GM12878 (cell line): ENCODE measurements at regions not wholly inside any gene's neighbourhood (a gene's known extent, or its start where the extent isn't known, plus 50 kb on each side); places are given as distances from the start of the nearest gene placed in this dataset.

Experiments
- ATAC-seq: fragments of 200-7000 bp; cut with Tn5 transposase; 3 replicates; pipeline ENCODE4 v1.9.1; 2020; ENCODE audit warnings: mild to moderate bottlenecking, moderate library complexity
- BruUV-seq: library from RNA; stranded (reverse); fragments of 400-500 nt; replicated peaks from 2 replicates; lab custom pipeline; 2021; lab: Mats Ljungman, UMichigan
- CTCF ChIA-PET: fragments of 300-600 bp; sonication (Branson Sonifier 250); formaldehyde crosslinking; extraction: SDS; loops from one replicate; lab custom pipeline; 2021; ENCODE audit warnings: inconsistent platforms; lab: Yijun Ruan, JAX
- POLR2A ChIA-PET: fragments of 350-600 bp; formaldehyde crosslinking; extraction: SDS; loops from one replicate; lab custom pipeline; 2021; ENCODE audit warnings: inconsistent platforms; lab: Charles Lee
- RAD21 ChIA-PET: fragments of 300-600 bp; sonication (Branson Sonifier 250); formaldehyde crosslinking; loops from one replicate; lab custom pipeline; 2023; ENCODE audit warnings: antibody characterized with exemption; ENCODE audit not compliant: unreplicated experiment; lab: Charles Lee
- SMC1A ChIA-PET: fragments of 300-600 bp; sonication (Branson Sonifier 250); formaldehyde crosslinking; loops from one replicate; lab custom pipeline; 2023; ENCODE audit not compliant: unreplicated experiment, uncharacterized antibody; lab: Charles Lee
- DNase-seq: peaks from one replicate; pipeline ENCODE4 v3.0.0-alpha.2; 2011; ENCODE audit warnings: low read depth, low spot score
- FAIRE-seq: peaks from 3 replicates; lab custom pipeline; 2011; peaks lifted over from hg19 to GRCh38; lab: Jason Lieb, UNC
- H2AFZ ChIP-seq: 2 replicates; pipeline ENCODE4 v1.6.0; 2011; ENCODE audit warnings: low read depth, low read length, control low read depth; ENCODE audit not compliant: control insufficient read depth
- H3K27ac ChIP-seq: 2 replicates; pipeline ENCODE4 v1.5.1; 2011; ENCODE audit warnings: control low read depth; ENCODE audit not compliant: control insufficient read depth, insufficient read depth
- H3K27me3 ChIP-seq, 2 experiments: replicated peaks in 1 of 2; 2 replicates each; pipeline versions ENCODE4 v1.6.0 to v1.6.1; 2011; ENCODE audit warnings: low read length in 1 of 2; ENCODE audit not compliant: control insufficient read depth in 2 of 2, insufficient read depth in 2 of 2
- H3K36me3 ChIP-seq, 2 experiments: 2 replicates each; pipeline ENCODE4 v1.5.1; 2011; ENCODE audit warnings: low read length in 1 of 2; ENCODE audit not compliant: control insufficient read depth in 2 of 2, insufficient read depth in 2 of 2
- H3K4me1 ChIP-seq: 2 replicates; pipeline ENCODE4 v1.6.1; 2011; ENCODE audit warnings: mild to moderate bottlenecking, low read length, moderate library complexity, mixed read lengths; ENCODE audit not compliant: control insufficient read depth, insufficient read depth
- H3K4me2 ChIP-seq: 2 replicates; pipeline ENCODE4 v1.6.0; 2011; ENCODE audit warnings: control low read depth; ENCODE audit not compliant: control insufficient read depth, insufficient read depth
- H3K4me3 ChIP-seq: fragments of 200-600 bp; sonication (generic); 2 replicates; pipeline ENCODE4 v1.5.1; 2016
- H3K79me2 ChIP-seq: 2 replicates; pipeline ENCODE4 v1.6.0; 2011; ENCODE audit warnings: low read length; ENCODE audit not compliant: control insufficient read depth, insufficient read depth
- H3K9ac ChIP-seq: 2 replicates; pipeline ENCODE4 v1.8.0; 2011; ENCODE audit warnings: low read length, control low read depth, mixed read lengths; ENCODE audit not compliant: control insufficient read depth, insufficient read depth
- H3K9me3 ChIP-seq: replicated peaks from 3 replicates; pipeline ENCODE4 v1.5.1; 2011; ENCODE audit warnings: mild to moderate bottlenecking, low read length; ENCODE audit not compliant: control insufficient read depth, insufficient read depth
- H4K20me1 ChIP-seq: 2 replicates; pipeline ENCODE4 v1.6.0; 2011; ENCODE audit not compliant: control insufficient read depth, insufficient read depth
- CHD2 ChIP-seq: IDR thresholded peaks from 2 replicates; pipeline ENCODE4 v1.6.1; 2011; ENCODE audit warnings: low read depth, low read length, improper control_type of control experiment, borderline replicate concordance
- JUND ChIP-seq: IDR thresholded peaks from 2 replicates; pipeline ENCODE4 v1.6.1; 2012; ENCODE audit warnings: low read depth, mild to moderate bottlenecking, low read length, improper control_type of control experiment, moderate library complexity
- NFYA ChIP-seq: IDR thresholded peaks from 2 replicates; pipeline ENCODE4 v1.6.1; 2011; ENCODE audit warnings: low read depth, mild to moderate bottlenecking, low read length, improper control_type of control experiment, borderline replicate concordance
- RFX5 ChIP-seq: IDR thresholded peaks from 2 replicates; pipeline ENCODE4 v1.6.1; 2011; ENCODE audit warnings: low read depth, low read length, improper control_type of control experiment
- YY1 ChIP-seq: IDR thresholded peaks from 2 replicates; pipeline ENCODE4 v1.6.1; 2011; ENCODE audit warnings: low read depth, mild to moderate bottlenecking, low read length
- ZNF274 ChIP-seq: IDR thresholded peaks from one replicate; pipeline ENCODE4 v1.8.0; 2011; ENCODE audit not compliant: insufficient read length, insufficient read depth
- WGBS: methylation state at CpG from one replicate; pipeline ENCODE4 v1.1.6; 2016; ENCODE audit warnings: low lambda C conversion rate; ENCODE audit not compliant: insufficient replicate concordance, insufficient coverage; ENCODE audit errors: missing lambda C conversion rate; 5-methylcytosine and 5-hydroxymethylcytosine counted together
- in situ Hi-C: fragments of 300-500 bp; cut with MboI; formaldehyde crosslinking; loops from 9 replicates; pipeline ENCODE4 v1.14.3; 2018; ENCODE audit warnings: mixed read lengths
- intact Hi-C: fragments of 100-400 bp; cut with micrococcal nuclease; formaldehyde crosslinking; loops from one replicate; pipeline ENCODE4 v1.14.2; 2022; ENCODE audit not compliant: unreplicated experiment
- TF ChIP-seq, protein P1 (sequence below): fragments of 450-650 bp; IDR thresholded peaks from 2 replicates; pipeline ENCODE4 v1.6.1; 2018; ENCODE audit warnings: borderline replicate concordance, mild to moderate bottlenecking; ENCODE audit not compliant: partially characterized antibody
- TF ChIP-seq, protein P2 (sequence below): IDR thresholded peaks from 2 replicates; pipeline ENCODE4 v1.6.1; 2011; ENCODE audit warnings: mild to moderate bottlenecking, low read depth, low read length, moderate library complexity; ENCODE audit not compliant: insufficient replicate concordance
- TF ChIP-seq, protein P3 (sequence below): IDR thresholded peaks from 2 replicates; pipeline ENCODE4 v1.6.1; 2011; ENCODE audit warnings: low read depth, low read length, improper control_type of control experiment, borderline replicate concordance
- TF ChIP-seq, protein P4 (sequence below): IDR thresholded peaks from 2 replicates; pipeline ENCODE4 v1.6.1; 2012; ENCODE audit warnings: low read depth, low read length, improper control_type of control experiment
- TF ChIP-seq, protein P5 (sequence below): IDR thresholded peaks from 2 replicates; pipeline ENCODE4 v1.6.1; 2012; ENCODE audit warnings: low read depth, low read length, improper control_type of control experiment

DNA sequence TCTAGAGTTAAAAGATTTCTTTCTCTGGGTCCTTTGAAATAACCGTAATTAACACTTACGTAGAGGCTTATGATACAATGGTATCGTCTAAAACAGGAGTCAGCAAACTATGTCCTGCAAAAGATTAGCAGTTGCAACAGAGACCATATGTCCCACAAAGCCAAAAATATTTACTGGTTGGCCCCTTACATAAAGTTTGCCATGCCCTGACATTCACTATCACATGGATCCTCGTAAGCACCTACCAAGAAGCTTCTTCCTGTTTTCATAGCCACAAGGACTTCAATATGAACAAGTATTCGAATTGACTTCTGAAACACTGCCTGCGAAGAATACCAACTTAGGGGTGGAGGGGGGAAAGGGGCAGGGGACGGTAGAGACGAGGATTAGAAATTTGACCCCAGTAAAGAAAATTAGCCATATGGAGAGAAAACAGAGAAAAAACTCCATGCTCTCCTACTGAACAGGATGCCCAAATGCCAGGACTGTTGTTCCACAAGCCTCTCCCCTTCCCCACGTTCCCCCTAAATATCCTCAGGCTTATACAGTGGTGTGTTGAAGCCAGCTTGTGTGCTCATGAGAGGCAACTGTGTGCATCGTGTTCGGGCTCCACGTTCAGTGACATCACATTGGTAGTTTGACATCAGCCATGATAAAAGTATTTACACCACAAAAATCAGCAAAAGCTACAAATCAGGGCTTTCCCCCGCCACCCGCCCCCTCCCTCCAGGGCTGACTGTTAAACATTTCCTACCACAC lies 144.1 kb upstream of the HES1 start (continued):
- TF ChIP-seq, protein P1, sequence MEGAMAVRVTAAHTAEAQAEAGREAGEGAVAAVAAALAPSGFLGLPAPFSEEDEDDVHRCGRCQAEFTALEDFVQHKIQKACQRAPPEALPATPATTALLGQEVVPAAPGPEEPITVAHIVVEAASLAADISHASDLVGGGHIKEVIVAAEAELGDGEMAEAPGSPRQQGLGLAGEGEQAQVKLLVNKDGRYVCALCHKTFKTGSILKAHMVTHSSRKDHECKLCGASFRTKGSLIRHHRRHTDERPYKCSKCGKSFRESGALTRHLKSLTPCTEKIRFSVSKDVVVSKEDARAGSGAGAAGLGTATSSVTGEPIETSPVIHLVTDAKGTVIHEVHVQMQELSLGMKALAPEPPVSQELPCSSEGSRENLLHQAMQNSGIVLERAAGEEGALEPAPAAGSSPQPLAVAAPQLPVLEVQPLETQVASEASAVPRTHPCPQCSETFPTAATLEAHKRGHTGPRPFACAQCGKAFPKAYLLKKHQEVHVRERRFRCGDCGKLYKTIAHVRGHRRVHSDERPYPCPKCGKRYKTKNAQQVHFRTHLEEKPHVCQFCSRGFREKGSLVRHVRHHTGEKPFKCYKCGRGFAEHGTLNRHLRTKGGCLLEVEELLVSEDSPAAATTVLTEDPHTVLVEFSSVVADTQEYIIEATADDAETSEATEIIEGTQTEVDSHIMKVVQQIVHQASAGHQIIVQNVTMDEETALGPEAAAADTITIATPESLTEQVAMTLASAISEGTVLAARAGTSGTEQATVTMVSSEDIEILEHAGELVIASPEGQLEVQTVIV: no peak
- TF ChIP-seq ZNF274: no peak
- TF ChIP-seq CHD2: no peak
- TF ChIP-seq NFYA: no peak
- TF ChIP-seq, protein P2, sequence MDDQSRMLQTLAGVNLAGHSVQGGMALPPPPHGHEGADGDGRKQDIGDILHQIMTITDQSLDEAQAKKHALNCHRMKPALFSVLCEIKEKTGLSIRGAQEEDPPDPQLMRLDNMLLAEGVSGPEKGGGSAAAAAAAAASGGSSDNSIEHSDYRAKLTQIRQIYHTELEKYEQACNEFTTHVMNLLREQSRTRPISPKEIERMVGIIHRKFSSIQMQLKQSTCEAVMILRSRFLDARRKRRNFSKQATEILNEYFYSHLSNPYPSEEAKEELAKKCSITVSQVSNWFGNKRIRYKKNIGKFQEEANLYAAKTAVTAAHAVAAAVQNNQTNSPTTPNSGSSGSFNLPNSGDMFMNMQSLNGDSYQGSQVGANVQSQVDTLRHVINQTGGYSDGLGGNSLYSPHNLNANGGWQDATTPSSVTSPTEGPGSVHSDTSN: no peak

DNA sequence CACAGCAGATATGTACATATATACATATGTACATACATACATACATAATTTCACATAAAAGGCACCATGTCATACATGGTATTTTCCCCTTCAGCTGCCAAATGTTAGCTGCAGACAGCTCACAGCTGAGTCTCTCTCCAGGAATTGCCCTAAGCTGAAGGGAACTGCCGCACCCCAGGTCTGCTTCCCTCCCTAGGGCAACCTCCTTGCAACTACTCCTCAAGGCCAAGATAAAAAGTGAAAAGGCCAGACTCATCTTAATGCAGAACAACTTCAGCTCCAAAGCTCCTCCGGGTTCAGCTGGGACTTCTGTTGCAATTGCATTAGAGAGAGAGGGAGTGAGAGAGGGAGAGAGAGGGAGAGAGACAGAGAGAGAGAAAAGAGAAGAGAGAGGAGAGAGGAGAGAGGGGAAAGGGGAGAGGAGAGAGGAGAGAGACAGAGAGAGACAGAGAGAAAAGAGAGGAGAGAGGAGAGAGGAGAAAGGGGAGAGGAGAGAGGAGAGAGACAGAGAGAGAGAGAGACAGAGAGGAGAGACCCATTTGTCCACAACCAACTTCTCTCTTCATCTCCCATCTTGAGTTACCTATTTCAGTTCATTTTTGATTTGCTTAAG lies 143.4 kb upstream of the HES1 start:
- no TSS peak for BruUV-seq
- ChIA-PET RAD21 (no interaction called here), SMC1A (interaction anchor here (0.7 kb wide), 1 partner anchor 204 kb away, joined by 3 read pairs; no protein-coding TSS in a partner anchor), CTCF (no interaction called here), POLR2A (no interaction called here)
- no peaks in the 10 kb centered on the region for H4K20me1 ChIP-seq
- H3K4me3 ChIP-seq: no peak overlapping the region
- no peaks in the 10 kb centered on the region for H3K36me3 ChIP-seq
- FAIRE-seq: no peak
- H3K79me2 ChIP-seq: no peaks in the 10 kb centered on the region
- H3K4me1 ChIP-seq: no peaks in the 10 kb centered on the region
- H3K27me3 ChIP-seq: peaks cover 0 to 8% of the 10 kb centered on the region in 2 experiments; a peak in 2 of 4 replicates
- H3K4me2 ChIP-seq: no peak overlapping the region
- H3K9me3 ChIP-seq: no peaks in the 10 kb centered on the region; the same call in 2 of the 3 replicates
- WGBS: 64% methylated on average over 2 of the region's 2 CpGs
- intact Hi-C loops (no loop called here), in situ Hi-C loops (no loop called here)
- no peak overlapping the region for H2AFZ ChIP-seq
- H3K27ac ChIP-seq: no peak overlapping the region
- no peak for ATAC-seq
- no peak for DNase-seq
- no peak overlapping the region for H3K9ac ChIP-seq
- TF ChIP-seq, protein P3, sequence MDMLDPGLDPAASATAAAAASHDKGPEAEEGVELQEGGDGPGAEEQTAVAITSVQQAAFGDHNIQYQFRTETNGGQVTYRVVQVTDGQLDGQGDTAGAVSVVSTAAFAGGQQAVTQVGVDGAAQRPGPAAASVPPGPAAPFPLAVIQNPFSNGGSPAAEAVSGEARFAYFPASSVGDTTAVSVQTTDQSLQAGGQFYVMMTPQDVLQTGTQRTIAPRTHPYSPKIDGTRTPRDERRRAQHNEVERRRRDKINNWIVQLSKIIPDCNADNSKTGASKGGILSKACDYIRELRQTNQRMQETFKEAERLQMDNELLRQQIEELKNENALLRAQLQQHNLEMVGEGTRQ: no peak
- TF ChIP-seq, protein P4, sequence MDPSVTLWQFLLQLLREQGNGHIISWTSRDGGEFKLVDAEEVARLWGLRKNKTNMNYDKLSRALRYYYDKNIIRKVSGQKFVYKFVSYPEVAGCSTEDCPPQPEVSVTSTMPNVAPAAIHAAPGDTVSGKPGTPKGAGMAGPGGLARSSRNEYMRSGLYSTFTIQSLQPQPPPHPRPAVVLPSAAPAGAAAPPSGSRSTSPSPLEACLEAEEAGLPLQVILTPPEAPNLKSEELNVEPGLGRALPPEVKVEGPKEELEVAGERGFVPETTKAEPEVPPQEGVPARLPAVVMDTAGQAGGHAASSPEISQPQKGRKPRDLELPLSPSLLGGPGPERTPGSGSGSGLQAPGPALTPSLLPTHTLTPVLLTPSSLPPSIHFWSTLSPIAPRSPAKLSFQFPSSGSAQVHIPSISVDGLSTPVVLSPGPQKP: no peak
- TF ChIP-seq, protein P5, sequence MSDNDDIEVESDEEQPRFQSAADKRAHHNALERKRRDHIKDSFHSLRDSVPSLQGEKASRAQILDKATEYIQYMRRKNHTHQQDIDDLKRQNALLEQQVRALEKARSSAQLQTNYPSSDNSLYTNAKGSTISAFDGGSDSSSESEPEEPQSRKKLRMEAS: no peak
- TF ChIP-seq RFX5 (no peak), JUND (no peak), YY1 (no peak)
- TF ChIP-seq, protein P1: no peak
